ENCODE measurements at regions not wholly inside any gene's neighbourhood (a gene's known extent, or its start where the extent isn't known, plus 50 kb on each side); places are given as distances from the start of the nearest gene placed in this dataset.

DNA sequence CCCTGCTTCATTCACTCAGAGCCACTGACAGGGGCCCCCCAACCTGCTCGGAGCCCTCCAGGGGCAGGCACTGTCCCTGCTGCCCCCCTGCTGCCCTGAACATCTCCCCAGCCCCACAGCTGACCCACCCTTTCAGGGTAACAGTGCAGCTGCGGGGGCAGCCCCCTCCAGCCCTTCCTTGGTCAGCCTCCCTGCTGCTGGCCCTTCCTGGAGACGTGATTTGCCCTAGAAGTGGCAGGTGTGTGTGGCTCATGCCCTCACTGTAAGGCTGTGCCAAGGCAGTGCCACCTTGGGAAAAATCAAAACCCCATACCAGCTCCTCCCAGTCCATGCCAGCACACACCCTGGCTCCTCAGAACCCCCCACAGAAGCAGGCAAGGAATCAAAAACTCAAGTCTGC lies 184.2 kb upstream of the HDAC4 start:
- DNase-seq, result no peak

DNA sequence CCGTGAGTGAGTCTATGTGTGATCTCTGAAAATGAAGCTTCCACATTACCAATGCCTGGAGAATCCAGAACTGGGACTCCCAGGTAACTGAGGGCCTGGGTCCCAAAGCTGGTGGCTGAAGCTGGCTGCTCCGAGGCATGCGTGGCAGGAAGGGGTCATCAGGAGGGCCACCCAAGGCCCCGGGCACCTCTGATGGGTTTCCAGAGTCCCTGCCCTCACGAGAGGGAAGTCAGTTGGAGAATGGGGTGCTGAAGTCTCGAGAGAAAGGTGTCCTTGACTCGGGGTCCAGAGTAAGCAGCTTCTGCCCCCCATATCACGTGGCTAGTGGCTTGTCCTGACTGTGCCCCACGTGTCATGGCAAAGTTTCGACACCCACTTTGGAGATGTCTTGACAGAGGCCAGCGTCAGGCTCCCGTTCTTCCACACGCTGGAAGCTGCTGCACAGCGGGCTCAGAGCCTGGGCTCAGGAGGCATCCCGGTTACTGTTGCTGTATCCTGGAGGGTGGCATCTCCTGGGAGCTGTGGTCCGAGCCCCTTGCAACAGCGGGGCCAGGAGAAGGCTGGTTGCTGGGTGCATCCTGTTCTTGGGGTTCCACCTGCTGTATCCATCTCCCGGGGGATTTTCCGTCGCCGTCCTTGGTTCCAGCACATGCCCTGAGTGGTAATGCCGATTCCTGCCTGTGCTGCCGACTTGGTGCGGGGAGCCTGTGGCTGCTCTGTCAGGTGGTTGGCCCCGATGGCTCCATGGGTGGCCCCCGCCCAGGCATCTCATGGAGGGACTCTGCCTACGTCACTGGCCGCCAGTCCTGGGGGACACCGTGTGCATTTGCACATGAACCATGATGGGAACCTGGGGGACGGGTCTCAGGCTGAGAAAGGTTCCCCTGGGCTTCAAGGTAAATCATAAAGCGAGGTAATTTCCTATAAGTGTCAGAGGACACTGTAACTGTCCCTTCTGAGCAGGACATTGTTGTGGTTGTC lies 183.3 kb upstream of the HDAC4 start:
- no peak for DNase-seq

DNA sequence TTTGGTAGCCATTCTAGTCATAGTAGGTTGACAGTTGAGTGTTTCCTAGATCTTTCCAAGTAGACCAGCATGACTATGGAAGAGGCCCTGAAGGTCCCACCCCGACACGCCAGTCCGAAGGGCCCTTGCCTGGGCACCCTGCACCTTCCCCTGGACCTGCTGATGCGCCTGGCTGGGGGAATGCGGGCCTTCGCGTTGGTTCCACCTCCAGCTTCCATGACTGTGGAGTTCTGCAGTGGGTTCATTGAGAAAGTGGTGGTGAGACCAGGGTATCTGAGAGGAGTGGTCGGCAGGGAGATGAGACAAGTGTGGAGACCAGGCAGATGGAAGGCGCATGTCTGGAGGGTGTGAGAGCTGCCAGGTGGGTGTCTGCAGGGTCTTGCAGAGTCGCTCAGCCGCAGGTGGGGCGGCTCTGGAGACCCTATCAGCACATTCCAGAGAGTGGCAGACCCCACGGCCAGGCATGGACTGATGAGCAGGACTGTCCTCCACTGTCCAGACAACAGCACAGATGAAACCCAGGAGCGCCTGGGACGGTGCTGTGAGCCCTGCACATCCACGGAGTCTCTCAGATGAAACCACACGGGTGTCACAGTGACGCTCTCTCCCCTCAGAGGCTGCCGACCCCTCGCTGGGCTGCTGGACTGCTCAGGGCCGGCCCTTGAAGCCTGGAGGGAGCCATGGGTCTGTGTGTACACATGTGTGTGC lies 182.5 kb upstream of the HDAC4 start:
- no peak for DNase-seq

DNA sequence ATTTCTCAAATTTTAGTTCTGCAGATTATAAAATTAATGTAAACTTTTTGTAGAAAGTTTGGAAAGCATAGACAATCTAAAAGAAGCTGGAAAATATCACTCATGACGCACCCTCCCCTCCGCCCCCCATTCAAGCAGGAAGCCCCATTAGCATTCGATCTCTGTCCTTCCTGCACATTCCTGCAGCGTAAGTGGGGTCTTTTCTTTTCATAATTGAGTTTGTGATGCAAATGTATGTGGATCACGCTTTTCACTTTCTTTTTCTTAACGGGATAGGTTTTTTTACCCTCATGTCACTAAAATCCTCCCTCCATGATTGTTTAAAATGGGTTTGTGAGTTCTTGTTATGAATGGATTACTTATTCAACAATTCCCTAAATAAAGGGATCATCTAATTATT lies 181.7 kb upstream of the HDAC4 start:
- no peak for DNase-seq

DNA sequence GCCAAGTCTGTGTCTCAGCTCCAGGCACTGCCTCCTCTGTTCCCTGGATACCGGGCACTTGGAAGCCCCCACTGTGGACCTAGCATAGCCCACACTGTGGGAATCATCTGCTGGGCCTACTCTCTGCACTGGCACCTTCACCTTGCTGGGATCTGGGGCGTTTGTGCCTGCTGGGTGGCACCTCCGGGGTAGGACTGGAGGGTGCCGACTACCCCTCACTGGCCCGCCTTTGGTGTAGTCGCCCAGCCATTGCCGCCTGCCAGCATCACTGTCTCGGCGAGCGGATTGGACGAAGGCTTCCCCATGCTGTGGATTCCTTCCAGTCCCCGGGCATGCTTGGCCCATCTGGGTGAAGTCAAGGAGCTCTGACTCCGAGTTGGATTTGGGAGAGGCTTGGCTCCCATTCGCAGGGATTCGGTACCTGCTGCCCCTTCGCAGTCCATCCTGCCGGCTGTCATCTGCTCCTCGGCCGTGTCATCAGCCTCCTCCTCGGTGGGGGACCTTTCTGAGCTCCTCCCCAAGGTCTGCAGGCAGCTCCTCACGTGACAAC lies 180.6 kb upstream of the HDAC4 start:
- no peak for DNase-seq

DNA sequence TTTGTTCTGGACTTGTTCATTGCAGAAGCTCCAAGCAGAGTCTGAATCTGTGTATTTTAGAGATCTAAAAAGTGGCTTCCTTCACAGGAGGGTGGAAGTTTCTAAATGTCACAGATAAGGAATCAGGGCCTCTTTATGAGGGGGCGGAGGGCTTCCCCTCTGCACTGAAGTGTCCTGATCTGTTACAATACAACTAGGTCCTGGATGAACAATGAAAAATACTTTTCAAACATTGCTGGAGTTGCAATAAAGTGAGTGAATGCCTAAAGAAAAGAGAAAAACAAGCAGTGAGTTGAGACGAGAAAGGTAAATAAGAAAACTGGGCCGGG lies 179.3 kb upstream of the HDAC4 start:
- DNase-seq, result no peak

DNA sequence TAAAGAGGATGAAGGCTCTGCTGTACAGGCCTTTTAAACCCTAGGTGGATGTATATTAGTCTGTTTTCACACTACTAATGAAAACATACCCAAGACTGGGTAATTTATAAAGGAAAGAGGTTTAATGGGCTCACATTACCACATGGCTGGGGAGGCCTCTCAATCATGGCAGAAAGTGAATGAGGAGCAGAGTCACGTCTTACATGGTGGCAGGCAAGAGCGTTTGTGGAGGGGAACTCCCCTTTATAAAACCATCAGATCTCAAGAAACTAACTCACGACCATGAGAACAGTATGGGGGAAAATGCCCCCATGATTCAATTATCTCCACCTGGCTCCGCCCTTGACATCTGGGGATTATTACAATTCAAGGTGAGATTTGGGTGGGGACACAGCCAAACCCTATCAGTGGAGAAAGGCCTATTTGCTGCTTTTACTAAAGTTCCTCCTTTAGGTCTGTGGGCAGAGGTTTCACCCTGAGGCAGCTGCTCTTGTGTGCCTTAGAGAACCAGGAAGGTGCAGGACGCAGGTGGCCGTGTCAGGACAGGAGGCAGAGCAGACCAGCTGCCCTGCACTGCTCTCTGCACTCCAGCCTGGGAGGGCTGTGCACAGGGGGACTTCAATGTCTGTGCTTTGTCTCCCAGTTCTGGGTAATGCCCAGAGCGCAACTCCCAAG lies 178.8 kb upstream of the HDAC4 start:
- DNase-seq, result no peak

DNA sequence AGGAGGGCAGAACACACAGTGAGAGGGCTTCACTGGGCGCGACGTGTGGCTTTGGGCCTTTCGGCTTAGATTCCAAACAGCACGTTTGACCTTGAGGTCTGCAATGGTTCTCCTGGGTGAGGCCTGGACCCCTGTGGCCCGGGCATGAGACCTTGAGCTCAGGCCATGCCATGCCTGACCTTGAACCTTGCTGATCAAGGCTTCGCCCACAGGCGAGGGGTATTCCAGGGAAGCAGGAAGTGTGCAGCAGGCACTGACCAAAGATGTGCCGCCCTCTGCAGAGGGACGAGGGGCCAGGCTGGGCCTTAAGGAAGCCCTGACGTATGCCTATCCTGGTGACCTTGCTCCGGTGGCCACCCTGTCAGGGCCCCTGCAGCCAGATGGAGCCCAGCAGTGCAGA lies 178.3 kb upstream of the HDAC4 start:
- no peak for DNase-seq

DNA sequence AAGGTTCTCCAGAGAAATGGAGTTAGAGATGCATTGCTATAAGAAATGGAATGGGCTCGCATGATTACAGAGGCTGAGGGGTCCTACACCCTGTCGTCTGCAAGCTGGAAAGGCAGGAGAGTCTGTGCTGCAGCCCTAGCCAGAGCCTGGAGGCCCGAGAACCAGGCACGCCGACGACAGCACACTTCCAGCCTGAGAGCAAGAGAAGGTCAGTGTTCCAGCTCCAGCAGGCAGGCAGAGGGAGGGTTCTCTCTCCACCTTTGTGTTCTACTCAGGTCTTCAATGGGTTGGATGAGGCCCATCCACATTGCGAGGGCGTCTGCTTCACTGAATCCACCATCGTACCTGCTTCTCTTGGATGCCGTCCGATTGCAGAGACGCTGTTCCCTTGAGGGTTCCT lies 177.6 kb upstream of the HDAC4 start:
- DNase-seq, result no peak

DNA sequence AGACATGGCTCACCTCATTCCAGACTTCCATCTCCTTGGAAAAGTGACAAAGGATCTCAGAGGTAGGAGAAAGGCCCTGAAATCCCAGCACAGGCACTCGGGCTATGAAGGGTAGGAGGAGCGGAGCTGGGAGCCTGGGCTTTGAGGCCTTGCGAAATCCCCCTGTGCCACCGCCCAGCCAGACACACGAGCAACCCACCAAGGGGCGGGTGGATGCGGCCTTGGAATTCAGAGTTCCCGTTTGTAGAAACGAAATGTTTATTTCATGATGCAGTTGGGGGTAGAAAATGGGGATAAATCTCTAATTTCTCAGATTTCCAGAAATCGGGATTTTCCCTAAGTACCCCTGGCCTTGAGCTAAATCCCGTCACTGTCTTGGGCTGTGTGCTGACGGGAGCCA lies 177.1 kb upstream of the HDAC4 start:
- DNase-seq, result no peak

DNA sequence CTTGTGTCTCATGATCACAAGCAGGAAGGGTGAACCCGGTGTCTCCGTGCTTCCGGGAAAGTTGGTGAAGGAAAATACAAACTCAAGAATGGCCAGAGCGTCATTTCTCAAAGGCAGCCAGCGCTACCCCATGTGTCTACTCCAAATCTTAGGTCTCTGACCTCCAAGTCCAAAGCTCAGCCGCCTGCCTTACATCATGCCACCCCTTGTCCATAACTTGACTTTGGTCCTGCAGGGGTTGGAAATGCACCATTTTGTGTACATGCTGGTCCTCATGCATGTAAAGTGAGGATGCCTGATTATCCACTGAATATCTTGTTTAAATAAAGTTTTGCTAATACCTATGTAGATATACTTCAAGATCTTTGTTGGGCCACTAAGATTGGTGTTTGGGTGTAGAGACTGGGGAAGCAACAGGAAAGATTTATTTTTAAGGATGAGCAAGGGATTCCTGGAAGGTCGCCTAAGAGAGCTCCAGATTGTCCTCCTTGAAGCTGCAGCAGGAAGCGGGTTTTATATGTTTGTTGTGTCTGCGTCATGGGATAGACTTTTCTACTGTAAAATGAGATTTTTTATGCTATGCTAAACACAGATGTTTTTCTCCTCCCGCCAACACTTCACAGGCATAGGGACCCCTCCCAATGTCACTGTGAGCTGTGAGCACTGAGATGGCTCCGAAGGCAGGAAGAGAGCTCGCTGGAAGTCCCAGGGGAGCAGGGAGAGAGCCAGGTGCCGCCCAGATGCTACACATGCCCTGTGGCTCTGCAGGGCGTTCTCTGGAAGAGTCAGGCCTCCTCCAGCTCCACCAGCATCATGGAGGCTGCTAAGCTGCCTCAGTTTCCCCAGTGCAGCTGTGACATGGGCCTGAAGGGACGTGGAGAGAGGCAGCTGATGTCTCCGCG lies 176.2 kb upstream of the HDAC4 start:
- DNase-seq, result no peak

DNA sequence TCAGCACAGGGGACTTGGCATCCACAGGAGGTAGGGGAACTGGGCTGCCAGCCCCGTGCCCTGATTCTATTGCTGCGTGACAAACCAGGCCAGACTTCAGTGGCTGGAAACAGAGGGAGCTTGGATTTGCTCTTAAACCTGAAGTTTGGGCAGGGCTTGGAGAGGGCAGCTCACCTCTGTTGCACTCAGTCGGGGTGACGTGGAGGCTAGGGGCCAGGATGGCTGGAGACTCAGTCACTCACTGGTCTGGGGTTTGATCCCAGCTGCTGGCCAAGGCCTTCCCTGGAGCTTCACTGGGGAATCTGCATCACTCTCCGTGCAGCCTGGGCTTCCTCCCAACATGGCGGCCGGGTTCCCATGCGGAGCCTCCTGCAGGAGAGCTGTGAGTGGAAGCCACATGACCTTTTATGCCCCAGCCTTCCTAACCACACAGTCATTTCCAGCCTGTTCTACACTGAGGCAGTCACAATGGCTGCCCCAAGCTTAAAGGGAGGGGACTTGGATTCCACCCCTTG lies 175.2 kb upstream of the HDAC4 start:
- no peak for DNase-seq

DNA sequence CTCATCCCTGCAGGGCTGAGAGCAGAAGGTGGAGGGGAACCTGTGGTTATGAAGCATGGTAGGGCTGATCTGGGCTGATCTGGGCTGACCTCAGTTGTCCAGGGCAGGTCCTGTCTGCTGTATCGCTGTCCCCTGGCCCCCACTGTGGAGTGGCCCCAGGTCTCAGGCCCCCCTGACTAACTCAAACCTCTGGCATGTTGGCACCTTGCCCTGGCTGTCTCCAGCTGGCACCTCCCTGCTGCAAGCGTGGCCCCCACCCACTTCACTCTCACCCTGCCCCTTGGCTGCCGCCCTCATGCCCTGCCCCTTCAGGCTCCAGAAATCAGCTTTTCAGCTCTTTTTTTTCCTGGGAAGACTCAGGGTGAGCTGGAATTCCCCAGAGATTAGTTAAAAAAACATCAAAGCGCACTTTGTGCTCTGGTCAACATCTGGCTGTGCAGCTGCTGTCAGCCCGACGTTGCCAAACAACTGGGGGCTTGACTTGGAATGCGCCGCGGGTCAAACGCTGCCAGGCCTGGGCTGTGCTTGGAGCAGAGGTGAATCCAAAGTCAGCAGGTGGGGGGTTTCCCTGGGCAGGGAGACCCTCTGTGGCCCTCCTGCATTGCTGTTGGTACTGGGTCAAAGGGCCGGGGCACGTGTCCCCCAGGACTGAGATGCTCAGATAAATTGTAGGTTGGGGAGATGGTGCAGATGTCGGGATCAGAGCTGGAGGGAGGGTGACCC lies 173.8 kb upstream of the HDAC4 start:
- no peak for DNase-seq

DNA sequence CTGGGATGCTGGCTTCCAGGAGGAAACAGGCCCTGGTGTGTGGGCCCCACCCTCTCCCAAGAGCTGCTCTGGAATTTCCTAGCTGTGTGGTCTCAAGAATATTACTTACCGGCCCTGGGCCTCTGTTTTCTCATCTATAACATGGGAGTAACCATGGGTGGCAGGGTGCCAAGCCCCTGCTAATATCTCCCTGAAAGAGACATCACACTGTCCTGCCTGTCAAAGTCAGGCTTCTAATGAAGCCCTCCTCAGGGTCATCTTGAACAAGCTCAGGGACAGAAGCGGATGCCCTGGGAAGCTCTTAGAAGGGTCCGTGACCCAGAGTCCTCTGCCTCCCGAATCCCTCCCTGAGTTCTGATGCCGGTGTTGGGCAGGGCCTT lies 173.2 kb upstream of the HDAC4 start:
- DNase-seq, result no peak

DNA sequence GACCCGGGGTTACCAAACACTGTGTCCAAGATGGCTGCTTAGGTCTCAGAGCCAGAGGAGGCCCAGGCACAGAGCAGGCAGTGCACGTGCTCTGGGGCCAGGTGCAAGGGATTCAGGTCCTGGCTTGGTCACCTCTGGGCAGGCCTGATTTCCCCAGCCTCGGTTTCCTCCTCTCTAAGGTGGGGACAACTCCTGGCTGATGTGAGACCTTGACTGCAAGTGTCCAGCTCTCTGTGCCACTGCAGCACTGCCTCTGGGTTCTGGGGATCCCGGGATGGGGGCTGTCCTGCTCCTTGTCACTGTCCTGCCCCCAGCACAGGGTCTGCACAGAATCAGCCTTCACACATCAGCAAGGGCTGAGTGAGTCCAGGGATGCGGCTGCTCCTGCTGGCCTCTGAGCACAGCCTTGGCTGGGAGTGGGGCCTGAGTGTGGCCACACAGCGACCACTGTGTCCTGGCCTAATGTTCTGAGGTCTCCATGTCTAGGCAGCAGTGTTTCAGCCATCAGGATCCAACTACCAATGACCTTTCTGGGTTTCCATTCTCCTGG lies 170.2 kb upstream of the HDAC4 start:
- DNase-seq, result no peak

DNA sequence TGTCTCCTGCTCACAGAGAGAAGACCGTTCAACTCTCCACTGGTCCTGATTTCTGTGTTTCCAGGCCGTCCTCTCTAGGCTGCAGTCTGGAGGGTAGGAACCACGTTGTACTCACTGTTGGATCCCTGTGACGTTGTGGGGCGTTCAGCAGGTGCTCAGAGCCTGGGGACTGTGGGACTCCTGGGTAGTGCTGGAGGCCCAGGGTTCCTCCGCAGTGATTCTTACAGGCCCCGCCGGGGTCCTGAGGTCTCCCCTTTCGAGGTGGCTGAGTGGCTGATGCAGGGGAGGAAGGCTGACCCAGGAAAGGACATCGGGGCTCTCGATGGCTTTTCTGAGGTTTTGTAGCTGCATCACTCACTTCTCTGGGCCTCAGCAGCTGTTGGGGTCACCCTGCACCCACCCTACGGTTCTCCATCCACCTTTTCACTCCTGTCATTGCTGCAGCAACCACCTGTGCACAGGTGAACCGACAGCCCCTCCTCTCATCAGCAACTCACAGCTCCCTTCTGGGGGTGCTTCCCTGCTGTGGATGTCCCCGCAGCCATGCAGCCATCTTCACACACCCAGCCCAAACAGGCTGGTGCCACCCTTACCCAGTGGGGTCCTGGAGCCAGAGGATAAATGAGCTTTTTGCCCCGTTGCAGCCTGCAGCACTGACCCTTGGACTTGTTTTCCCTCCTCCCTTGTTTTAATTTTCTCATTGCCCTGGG lies 169.6 kb upstream of the HDAC4 start:
- no peak for DNase-seq

DNA sequence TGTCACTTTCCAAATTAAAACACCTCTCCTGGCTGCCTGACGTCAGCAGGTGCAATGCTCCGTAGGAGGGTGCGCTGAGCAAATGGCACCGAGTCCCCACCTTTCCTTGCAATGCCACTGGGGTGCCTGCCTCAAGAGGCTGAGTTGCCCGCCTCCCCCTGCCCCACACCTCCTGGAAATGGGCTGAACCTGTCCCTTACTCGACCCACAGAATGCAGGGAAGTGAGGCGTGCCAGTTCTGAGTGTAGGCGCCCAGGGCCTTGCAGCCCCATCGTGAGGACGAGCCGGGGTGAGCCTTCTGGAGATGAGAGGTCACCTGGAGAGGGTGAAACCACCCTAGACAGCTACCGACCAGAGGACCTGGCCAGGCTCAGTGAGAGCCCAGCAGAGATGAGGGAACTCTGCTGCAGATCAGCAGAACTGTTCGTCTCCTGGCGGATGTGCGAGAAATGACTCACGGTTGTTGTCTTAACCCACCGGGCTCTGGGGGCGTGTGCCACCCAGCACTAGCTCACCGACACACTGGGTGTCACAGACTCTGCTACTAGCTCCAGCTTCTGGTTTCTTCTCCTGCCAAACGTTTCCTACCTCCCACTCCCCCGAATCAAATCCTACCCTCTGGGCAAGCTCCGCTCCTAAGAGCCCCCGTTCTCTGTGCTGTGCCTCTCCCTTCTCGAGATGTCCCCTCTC lies 168.7 kb upstream of the HDAC4 start:
- DNase-seq, result no peak

DNA sequence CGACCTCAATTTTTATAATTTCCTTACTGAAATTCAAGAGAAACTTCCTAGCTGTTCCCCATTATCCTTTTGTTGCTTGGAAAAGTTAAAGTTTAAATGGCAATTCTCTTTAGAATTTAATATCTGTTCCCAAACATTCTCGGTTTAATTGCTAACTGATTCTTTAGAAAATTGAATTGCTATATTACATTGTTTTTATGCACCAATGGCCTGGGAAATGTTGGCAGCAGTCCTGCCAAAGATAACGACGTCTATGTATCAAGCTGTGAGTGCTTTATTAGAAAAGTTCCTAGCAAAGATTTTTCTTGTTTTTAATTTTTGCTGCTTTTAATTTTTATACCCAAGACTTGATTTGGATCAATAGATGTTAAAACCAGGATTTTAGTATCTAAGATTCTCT lies 167.8 kb upstream of the HDAC4 start:
- no peak for DNase-seq

DNA sequence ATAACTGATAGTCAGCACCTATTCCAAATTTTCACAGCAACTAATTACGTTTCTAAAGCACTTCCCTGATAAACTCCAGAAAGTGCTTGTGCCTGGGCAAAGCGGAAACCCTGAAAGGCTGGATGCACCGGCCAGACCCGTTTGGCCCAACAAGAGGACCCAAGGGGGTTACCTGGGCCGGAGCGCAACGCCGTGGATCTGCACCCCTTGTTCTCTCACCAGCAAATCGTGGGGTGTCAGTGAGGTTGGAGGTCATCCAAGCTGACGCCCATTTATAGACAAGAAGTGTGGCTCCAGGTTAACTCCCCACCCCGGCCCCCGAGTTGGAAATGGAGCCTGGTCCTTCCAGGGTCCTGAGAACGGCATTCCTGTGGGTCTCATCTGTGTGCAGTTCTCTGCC lies 167.0 kb upstream of the HDAC4 start:
- DNase-seq, result no peak

Data from right kidney (tissue), 1 donor.